HCT116 (cell line): ENCODE measurements at regions not wholly inside any gene's neighbourhood (a gene's known extent, or its start where the extent isn't known, plus 50 kb on each side); places are given as distances from the start of the nearest gene placed in this dataset.

Experiments used
- ATAC-seq: fragments of 200-7000 bp; cut with Tn5 transposase; 2 replicates; pipeline ENCODE4 v1.9.1; 2020; ENCODE audit warnings: mild to moderate bottlenecking, moderate library complexity
- BruUV-seq: library from RNA; stranded (reverse); fragments of 400-500 nt; replicated peaks from 2 replicates; lab custom pipeline; 2021; lab: Mats Ljungman, UMichigan
- CTCF ChIA-PET: fragments of 300-600 bp; sonication (Branson Sonifier 250); formaldehyde crosslinking; loops from one replicate; lab custom pipeline; 2021; ENCODE audit warnings: antibody characterized with exemption; lab: Charles Lee
- POLR2A ChIA-PET: fragments of 300-600, 350-600 bp; sonication (Branson Sonifier 250); formaldehyde crosslinking; loops from one replicate; lab custom pipeline; 2021; ENCODE audit warnings: antibody characterized with exemption; lab: Charles Lee
- RAD21 ChIA-PET, 2 experiments: fragments of 300-600 bp; sonication (Branson Sonifier 250); formaldehyde crosslinking; loops; one replicate each; lab custom pipeline; 2023; ENCODE audit warnings: low total read pairs in 2 of 2; ENCODE audit not compliant: uncharacterized antibody in 2 of 2, unreplicated experiment in 2 of 2, low non-redundant PET in 1 of 2; lab: Charles Lee
- DNase-seq: peaks from one replicate; pipeline ENCODE4 v3.0.0-alpha.2; 2010; ENCODE audit warnings: low read depth, low spot score
- H2AFZ ChIP-seq: fragments of 200-600 bp; shearing (Covaris generic), sonication (generic); 2 replicates; pipeline ENCODE4 v1.6.1; 2017; ENCODE audit warnings: low read depth, mixed run types, mixed read lengths, antibody characterized with exemption, low read length; ENCODE audit not compliant: poor library complexity, severe bottlenecking
- H3K27ac ChIP-seq: 2 replicates; pipeline ENCODE4 v1.5.1; 2012; ENCODE audit warnings: low read depth, low read length
- H3K27me3 ChIP-seq: fragments of 200-600 bp; sonication (generic); 2 replicates; pipeline ENCODE4 v1.6.1; 2016; ENCODE audit warnings: mixed run types, low read length, mixed read lengths; ENCODE audit not compliant: insufficient read depth
- H3K36me3 ChIP-seq, 2 experiments: fragments of 200-500 bp in 1 of 2; fragments of 200-600 bp in 1 of 2; sonication (Bioruptor generic) in 1 of 2; sonication (generic) in 1 of 2; 2 replicates each; pipeline versions ENCODE4 v1.5.1 to v1.6.1; 2014 to 2016; ENCODE audit warnings: low read length in 2 of 2, inconsistent platforms in 1 of 2, mixed read lengths in 1 of 2, mixed run types in 1 of 2; ENCODE audit not compliant: insufficient read depth in 2 of 2, control insufficient read depth in 1 of 2
- H3K4me1 ChIP-seq, 2 experiments: fragments of 200-600 bp in 1 of 2; sonication (generic) in 1 of 2; 2 replicates each; pipeline versions ENCODE4 v1.5.1 to v1.6.1; 2012 to 2017; ENCODE audit warnings: low read length in 2 of 2, inconsistent platforms in 1 of 2, mild to moderate bottlenecking in 1 of 2, mixed read lengths in 1 of 2, mixed run types in 1 of 2, moderate library complexity in 1 of 2; ENCODE audit not compliant: insufficient read depth in 2 of 2, control insufficient read depth in 1 of 2
- H3K4me2 ChIP-seq: fragments of 200-600 bp; sonication (generic); 2 replicates; pipeline ENCODE4 v1.6.1; 2017; ENCODE audit warnings: mixed run types, low read length, mixed read lengths
- H3K4me3 ChIP-seq, 2 experiments: fragments of 200-600 bp in 1 of 2; sonication (generic) in 1 of 2; replicated peaks in 1 of 2; 2 replicates each; pipeline ENCODE4 v1.5.1; 2011 to 2016; ENCODE audit warnings: low read length in 2 of 2, control low read depth in 1 of 2, low read depth in 1 of 2, mild to moderate bottlenecking in 1 of 2, mixed read lengths in 1 of 2, mixed run types in 1 of 2
- H3K79me2 ChIP-seq: fragments of 200-600 bp; sonication (generic); 2 replicates; pipeline ENCODE4 v1.6.1; 2017; ENCODE audit warnings: mild to moderate bottlenecking, mixed run types, low read length, moderate library complexity, mixed read lengths; ENCODE audit not compliant: insufficient read depth
- H3K9ac ChIP-seq: fragments of 200-600 bp; sonication (generic); 2 replicates; pipeline ENCODE4 v1.6.1; 2016; ENCODE audit warnings: low read length, mixed read lengths
- H3K9me2 ChIP-seq: fragments of 200-600 bp; sonication (generic), shearing (Covaris generic); 2 replicates; pipeline ENCODE4 v1.6.1; 2017; ENCODE audit warnings: mixed run types, mild to moderate bottlenecking, moderate library complexity; ENCODE audit not compliant: insufficient read depth
- H3K9me3 ChIP-seq, 2 experiments: fragments of 200-500 bp in 1 of 2; fragments of 200-600 bp in 1 of 2; sonication (Bioruptor generic) in 1 of 2; sonication (generic) in 1 of 2; 2 replicates each; pipeline ENCODE4 v1.6.1; 2014 to 2017; ENCODE audit warnings: low read length in 2 of 2, mixed read lengths in 2 of 2, inconsistent platforms in 1 of 2, low read depth in 1 of 2, mild to moderate bottlenecking in 1 of 2, mixed run types in 1 of 2, moderate library complexity in 1 of 2; ENCODE audit not compliant: control insufficient read depth in 1 of 2, insufficient read depth in 1 of 2
- H4K20me1 ChIP-seq: fragments of 200-600 bp; sonication (generic), shearing (Covaris generic); 2 replicates; pipeline ENCODE4 v1.6.1; 2017; ENCODE audit warnings: mixed run types, mild to moderate bottlenecking, moderate library complexity; ENCODE audit not compliant: insufficient read depth
- ATF3 ChIP-seq: IDR thresholded peaks from 2 replicates; pipeline ENCODE4 v1.6.1; 2012
- CBX3 ChIP-seq: IDR thresholded peaks from 2 replicates; pipeline ENCODE4 v1.6.1; 2012; ENCODE audit warnings: low read depth
- CEBPB ChIP-seq: IDR thresholded peaks from 2 replicates; pipeline ENCODE4 v1.6.1; 2012; ENCODE audit warnings: low read depth
- CTCF ChIP-seq, 3 experiments: fragments of 200-600 bp in 1 of 3; sonication (generic) in 1 of 3; IDR thresholded peaks in 2 of 3; conservative IDR thresholded peaks in 1 of 3; 2 replicates each; pipeline ENCODE4 v1.5.1; 2012 to 2017; ENCODE audit warnings: low read depth in 2 of 3, low read length in 2 of 3, antibody characterized with exemption in 1 of 3, borderline replicate concordance in 1 of 3, control low read depth in 1 of 3, mild to moderate bottlenecking in 1 of 3, mixed read lengths in 1 of 3, mixed run types in 1 of 3, moderate library complexity in 1 of 3; ENCODE audit not compliant: insufficient read depth in 1 of 3
- EGR1 ChIP-seq: IDR thresholded peaks from 2 replicates; pipeline ENCODE4 v1.6.1; 2012; ENCODE audit warnings: low read depth
- ELF1 ChIP-seq: IDR thresholded peaks from 2 replicates; pipeline ENCODE4 v1.6.1; 2012; ENCODE audit warnings: low read depth, borderline replicate concordance
- EZH2 ChIP-seq: fragments of 200-600 bp; sonication (generic); IDR thresholded peaks from 2 replicates; pipeline ENCODE4 v1.6.1; 2017; ENCODE audit warnings: antibody characterized with exemption, mixed run types
- EZH2phosphoT487 ChIP-seq: fragments of 200-600 bp; IDR thresholded peaks from 2 replicates; pipeline ENCODE4 v1.6.1; 2018; ENCODE audit warnings: antibody characterized with exemption, borderline replicate concordance
- MAX ChIP-seq: IDR thresholded peaks from 2 replicates; pipeline ENCODE4 v1.6.1; 2012
- POLR2A ChIP-seq: IDR thresholded peaks from 2 replicates; pipeline ENCODE4 v1.7.0; 2011; ENCODE audit warnings: borderline replicate concordance; ENCODE audit not compliant: insufficient read depth, insufficient read length; ENCODE audit errors: extremely low read depth
- POLR2AphosphoS5 ChIP-seq: IDR thresholded peaks from 2 replicates; pipeline ENCODE4 v1.6.1; 2011; ENCODE audit warnings: mild to moderate bottlenecking, low read depth, low read length, moderate library complexity
- RAD21 ChIP-seq: IDR thresholded peaks from 2 replicates; pipeline ENCODE4 v1.6.1; 2012; ENCODE audit warnings: low read depth, mild to moderate bottlenecking
- SIN3A ChIP-seq: IDR thresholded peaks from 2 replicates; pipeline ENCODE4 v1.6.1; 2012; ENCODE audit warnings: low read depth
- ZBTB33 ChIP-seq: IDR thresholded peaks from 2 replicates; pipeline ENCODE4 v1.6.1; 2011; ENCODE audit warnings: mild to moderate bottlenecking, low read length, moderate library complexity; ENCODE audit not compliant: insufficient replicate concordance; ENCODE audit errors: extremely low read depth
- ZFX ChIP-seq: fragments of 450-650 bp; IDR thresholded peaks from 2 replicates; pipeline ENCODE4 v1.6.1; 2017
- ZNF274 ChIP-seq: fragments of 200-500 bp; sonication (Bioruptor generic); IDR thresholded peaks from 2 replicates; pipeline ENCODE4 v1.6.1; 2014; ENCODE audit warnings: mild to moderate bottlenecking, low read depth, low read length, inconsistent platforms
- intact Hi-C: fragments of 100-400 bp; cut with micrococcal nuclease; formaldehyde crosslinking; loops from 2 replicates; pipeline ENCODE4 v1.10.0; 2022

- Histone ChIP-seq H3K36me3 (no peaks in the 10 kb centered on the region), H3K4me3 (no peak overlapping the region), H2AFZ (no peak overlapping the region), H3K79me2 (no peaks in the 10 kb centered on the region), H3K9ac (no peak overlapping the region), H3K27ac (no peak overlapping the region), H3K4me1 (no peaks in the 10 kb centered on the region), H3K9me3 (no peaks in the 10 kb centered on the region), H3K27me3 (no peaks in the 10 kb centered on the region), H4K20me1 (no peaks in the 10 kb centered on the region), H3K9me2 (no peaks in the 10 kb centered on the region), H3K4me2 (no peak overlapping the region)
- BruUV-seq, result no TSS peak
- TF ChIP-seq EZH2phosphoT487 (no peak), ZFX (no peak), CTCF (IDR thresholded peaks at IDR 0.05 in 2 of 3, conservative IDR thresholded peaks at IDR 0.05 in 1 of 3; ENCODE audit: borderline replicate concordance in 1 of 3, insufficient read depth in 1 of 3, low read depth in 2 of 3, low read length in 2 of 3) (no peak), ELF1 (no peak), CBX3 (no peak), POLR2A (no peak), POLR2AphosphoS5 (no peak), ZNF274 (no peak), MAX (no peak)
- ChIA-PET CTCF (no interaction called here), POLR2A (no interaction called here), RAD21 (no interaction called here)
- ATAC-seq (no peak), DNase-seq (no peak)
- intact Hi-C loops, result no loop called here
Observed at GRCh38 chrX:127571834-127572233, 480.4 kb downstream of the ACTRT1 start.

GRCh38 chrX:127570276-127570675, 481.9 kb downstream of the ACTRT1 start:
- H3K4me1 ChIP-seq, result no peaks in the 10 kb centered on the region
- intact Hi-C loops, result no loop called here
- no peaks in the 10 kb centered on the region for H3K9me2 ChIP-seq
- TF ChIP-seq EZH2phosphoT487 (no peak), ZBTB33 (no peak), CBX3 (no peak), ATF3 (no peak), ZFX (no peak), SIN3A (no peak), ZNF274 (no peak), CEBPB (no peak), POLR2AphosphoS5 (no peak), POLR2A (no peak), RAD21 (no peak), EGR1 (no peak), EZH2 (no peak)
- no peak overlapping the region for H2AFZ ChIP-seq
- H4K20me1 ChIP-seq, result no peaks in the 10 kb centered on the region
- DNase-seq, result no peak
- H3K27me3 ChIP-seq, result no peaks in the 10 kb centered on the region
- ChIA-PET POLR2A (no interaction called here), CTCF (no interaction called here), RAD21 (no interaction called here)
- no peak for ATAC-seq
- no peak overlapping the region for H3K27ac ChIP-seq
- H3K9ac ChIP-seq, result no peak overlapping the region
- H3K4me2 ChIP-seq, result no peak overlapping the region
- no TSS peak for BruUV-seq
- no peak overlapping the region for H3K4me3 ChIP-seq
- H3K9me3 ChIP-seq, result no peaks in the 10 kb centered on the region
- H3K79me2 ChIP-seq, result no peaks in the 10 kb centered on the region
- H3K36me3 ChIP-seq, result no peaks in the 10 kb centered on the region
